Stimulated activated CD4-positive, alpha-beta T cell treated with anti-CD3 and anti-CD28 coated beads, Interleukin-1b, Interleukin-23, amount 100 ng/mL, for 24 hours (primary cell): ENCODE measurements at regions not wholly inside any gene's neighbourhood (a gene's known extent, or its start where the extent isn't known, plus 50 kb on each side); places are given as distances from the start of the nearest gene placed in this dataset.
"Not testable (repeated sequence)": the region's sequence is repeated elsewhere in the genome, so short reads cannot be mapped to it uniquely, and the experiment has no call there.

ENCODE experiments used
- DNase-seq, 4 experiments: peaks; one replicate each; pipeline ENCODE4 v3.0.0-alpha.2; 2020; ENCODE audit warnings: low read depth in 4 of 4, low spot score in 1 of 4

DNA sequence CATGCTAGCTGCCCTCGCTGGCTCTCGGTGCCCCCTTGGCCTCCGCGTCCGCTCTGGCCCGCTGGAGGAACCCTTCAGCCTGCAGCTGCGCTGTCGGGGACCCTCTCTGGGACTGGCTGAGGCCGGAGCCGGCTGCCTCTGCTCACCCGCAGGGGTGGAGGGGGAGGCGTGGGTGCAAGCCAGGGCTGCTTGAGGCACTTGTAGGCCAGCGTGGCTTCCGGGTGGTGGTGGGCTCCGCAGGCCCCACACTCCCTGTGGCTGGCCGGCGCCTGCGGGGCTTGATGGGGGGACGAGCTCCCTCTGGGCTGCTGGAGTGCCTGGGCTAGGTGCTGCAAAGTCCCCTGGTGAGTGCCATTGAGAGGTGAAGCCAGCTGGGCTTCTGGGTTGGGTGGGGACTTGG lies 429.6 kb downstream of the LRRC70 start:
- DNase-seq: no peak

DNA sequence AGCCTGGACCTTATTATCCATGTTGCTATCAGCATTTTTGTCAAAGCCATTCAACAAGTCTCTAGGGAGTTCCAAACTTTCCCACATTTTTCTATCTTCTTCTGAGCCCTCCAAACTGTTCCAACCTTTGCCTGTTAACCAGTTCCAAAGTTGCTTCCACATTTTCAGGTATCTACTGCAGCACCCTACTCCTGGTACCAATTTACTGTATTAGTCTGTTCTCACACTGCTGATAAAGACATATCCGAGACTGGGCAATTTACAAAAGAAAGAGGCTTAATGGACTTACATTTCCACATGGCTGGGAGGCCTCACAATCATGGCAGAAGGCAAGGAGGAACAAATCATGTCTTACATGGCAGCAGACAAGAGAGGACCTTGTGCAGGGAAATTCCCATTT lies 416.2 kb downstream of the LRRC70 start:
- not testable (repeated sequence) for DNase-seq

DNA sequence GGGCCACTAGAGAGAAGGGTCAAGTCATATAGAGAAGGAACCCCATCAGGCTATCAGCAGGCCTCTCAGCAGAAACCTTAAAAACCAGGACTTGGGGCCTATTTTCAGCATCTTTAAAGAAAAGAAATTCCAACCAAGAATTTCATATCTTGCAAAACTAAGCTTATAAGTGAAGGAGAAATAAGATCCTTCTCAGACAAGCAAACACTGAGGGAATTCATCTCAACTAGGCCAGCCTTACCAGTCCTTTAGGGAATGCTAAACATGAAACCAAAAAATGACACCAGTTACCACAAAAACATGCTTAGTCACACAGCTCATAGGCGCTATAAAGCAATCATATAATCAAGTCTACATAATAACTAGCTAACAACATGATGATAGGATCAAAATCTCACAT lies 407.1 kb downstream of the LRRC70 start:
- no peak for DNase-seq

DNA sequence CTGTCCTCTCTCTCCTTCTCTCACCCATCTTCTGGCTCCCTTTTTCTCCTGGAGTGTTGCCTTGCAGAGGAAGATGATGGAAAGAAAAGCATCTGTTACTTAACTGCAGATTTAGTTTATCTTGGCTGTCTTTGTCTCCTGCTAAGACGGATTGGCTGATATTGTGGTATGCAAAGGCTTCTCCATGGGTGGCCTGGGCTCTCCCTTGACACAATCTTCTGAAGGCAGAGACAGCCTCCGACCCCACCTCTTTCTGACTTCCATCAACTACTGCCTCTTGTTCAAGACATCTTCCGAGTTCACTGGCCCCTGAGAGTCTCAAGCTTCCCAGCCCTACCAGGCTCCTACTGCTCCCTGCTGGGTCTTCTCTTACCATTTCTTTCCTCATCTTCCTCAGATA lies 403.7 kb downstream of the LRRC70 start:
- no peak for DNase-seq

DNA sequence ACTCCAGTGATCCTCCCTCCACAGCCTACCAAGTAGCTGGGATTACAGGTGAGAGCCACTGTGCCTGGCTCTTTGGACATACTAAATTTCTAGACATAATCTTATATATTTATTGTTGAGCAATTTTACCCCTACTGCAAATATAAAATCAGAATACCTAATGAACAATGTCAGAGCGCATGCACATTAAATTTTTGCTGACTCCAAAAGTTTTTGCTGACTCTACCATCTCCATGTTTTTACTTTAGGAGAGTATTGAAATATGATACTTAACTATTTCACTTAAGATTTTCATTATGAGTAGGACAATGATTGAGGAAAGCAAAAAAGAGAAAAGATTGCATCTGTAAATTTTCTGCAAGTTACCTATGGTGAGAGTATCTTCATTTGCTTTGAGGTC lies 402.3 kb downstream of the LRRC70 start:
- no peak for DNase-seq

DNA sequence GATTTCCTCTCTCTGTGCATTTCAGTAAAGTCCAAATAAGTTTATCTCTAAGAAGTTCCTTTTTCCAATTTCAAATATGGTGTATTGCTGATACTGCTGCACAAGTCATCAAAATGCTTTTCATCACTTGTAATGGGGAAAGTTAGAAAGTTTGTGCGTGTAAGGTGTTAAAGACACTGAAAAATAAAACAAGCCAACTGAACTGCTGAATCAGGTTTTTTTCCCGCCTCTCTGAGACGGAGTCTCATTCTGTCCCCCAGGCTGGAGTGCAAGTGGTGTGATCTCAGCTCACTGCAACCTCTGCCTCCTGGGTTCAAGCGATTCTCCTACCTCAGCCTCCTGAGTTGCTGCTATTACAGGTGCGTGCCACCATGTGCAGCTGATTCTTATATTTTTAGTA lies 400.9 kb downstream of the LRRC70 start:
- no peak for DNase-seq

DNA sequence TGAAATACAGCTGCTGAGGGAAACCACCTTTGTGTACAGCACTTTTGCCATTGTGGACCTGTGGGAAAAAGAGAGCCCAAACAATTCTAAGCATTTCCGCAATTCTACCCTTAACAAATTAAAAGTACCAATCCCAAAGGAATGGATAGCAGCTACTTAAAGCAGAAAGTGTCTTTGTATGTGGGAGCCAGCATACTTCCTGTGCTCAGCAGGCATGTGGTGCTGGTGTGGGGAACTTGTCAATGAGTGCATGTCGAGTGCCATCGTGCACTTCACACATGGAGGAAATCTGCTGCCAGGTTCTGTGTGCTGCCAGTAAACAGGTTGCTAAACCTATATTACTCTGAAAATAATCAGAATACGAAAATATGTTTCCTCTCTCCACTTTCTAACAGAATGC lies 399.0 kb downstream of the LRRC70 start:
- DNase-seq: no peak

DNA sequence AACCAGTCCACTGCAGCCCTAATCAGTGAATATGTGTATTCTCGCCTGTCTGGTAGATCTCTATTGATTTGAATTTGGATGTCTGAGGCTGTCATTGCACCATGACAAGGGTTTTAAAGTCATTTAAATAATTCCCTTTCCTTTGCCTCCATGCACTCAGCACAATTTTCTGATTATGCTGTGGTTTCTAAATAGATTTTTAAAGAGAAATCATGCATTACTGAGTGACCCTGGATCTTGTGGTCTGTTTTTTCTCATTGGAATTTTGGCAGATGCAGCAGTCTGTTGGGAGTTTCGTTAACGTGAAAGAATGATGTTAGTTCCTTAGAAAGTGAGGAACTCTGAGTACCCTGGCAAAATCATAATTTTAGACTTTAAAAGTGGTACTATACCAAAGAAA lies 396.0 kb downstream of the LRRC70 start:
- DNase-seq: no peak

DNA sequence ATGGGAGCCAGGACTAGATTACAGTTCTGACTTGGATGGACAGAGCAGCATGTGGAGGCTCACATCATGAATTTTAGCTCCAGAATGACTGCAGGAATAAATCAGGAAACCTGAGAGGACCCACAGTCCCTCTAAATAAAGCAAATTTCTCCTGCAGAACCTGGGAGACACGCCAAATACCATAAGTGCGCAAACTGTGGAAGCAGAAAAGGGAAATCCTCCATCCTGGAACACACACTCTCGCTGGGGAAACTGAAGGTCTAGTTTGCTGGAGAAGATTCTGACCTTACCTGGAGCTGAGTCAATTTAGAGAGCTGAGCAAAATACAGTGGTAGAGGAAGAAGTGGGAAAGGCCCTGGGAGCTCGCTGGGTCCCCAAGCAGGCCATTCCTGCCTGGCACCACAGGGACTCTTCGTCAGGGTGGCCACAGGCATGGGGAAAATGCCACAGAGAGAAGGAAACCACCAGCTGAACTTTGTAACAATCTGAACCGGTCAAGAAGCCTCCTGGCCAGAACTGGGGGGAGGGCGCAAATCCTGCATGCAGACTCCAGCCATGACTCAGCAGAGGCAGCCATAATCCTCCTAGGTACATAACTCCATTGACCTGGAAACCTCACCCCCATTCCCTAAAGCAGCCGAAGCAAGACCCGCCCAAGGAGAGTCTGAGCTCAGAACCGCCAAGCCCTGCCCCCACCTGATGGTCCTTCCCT lies 390.9 kb downstream of the LRRC70 start:
- DNase-seq: no peak

DNA sequence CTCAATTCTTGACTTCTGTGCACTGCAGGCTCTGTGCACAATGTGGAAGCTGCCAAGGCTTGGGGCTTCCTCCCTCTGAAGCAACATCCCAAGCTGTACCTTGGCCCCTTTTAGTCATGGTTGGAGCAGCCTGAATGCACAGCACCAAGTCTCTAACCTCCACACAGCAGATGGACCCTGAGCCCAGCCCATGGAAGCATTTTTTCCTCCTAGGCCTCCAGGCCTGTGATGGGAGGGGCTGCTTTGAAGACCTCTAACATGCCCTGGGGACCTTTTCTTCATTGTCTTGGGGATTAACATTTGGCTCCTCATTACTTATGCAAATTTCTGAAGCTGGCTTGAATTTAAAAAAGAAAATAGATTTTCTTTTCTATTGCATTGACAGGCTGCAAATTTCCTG lies 385.8 kb downstream of the LRRC70 start:
- no peak for DNase-seq

DNA sequence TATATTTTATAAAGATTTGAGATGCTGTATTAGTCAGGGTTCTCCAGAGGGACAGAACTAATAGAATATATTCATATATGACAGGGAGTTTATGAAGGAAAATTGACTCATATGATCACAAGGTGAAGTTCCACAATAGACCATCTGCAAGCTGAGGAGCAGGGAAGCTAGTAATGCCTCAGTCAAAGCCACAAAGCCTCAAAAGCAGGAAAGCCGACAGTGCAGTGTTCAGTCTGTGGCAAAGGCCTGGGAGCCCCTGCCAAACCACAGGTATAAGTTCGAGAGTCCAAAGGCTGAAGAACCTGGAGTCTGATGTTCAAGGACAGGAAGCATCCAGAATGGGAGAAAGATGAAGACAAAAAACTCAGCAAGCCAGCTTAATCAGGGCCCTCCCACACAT lies 382.2 kb downstream of the LRRC70 start:
- DNase-seq: no peak

DNA sequence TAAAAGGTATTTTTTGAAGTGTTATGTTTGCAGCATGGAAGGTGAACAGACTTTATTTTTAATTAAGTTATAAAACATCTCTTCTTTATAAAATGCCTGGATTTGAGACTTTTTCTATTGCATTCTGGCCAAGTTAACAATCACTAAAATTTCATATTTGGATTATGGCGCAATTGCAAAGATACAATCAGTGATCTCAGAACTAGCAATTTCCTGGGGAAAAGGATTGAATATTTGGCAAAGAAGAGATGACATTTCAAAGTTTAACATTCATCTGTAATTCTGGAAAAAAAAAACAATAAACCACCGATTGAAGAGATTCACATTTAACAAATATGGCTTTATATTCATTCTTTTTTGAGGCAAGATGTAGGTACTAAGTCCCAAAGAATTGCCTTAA lies 378.0 kb downstream of the LRRC70 start:
- no peak for DNase-seq

DNA sequence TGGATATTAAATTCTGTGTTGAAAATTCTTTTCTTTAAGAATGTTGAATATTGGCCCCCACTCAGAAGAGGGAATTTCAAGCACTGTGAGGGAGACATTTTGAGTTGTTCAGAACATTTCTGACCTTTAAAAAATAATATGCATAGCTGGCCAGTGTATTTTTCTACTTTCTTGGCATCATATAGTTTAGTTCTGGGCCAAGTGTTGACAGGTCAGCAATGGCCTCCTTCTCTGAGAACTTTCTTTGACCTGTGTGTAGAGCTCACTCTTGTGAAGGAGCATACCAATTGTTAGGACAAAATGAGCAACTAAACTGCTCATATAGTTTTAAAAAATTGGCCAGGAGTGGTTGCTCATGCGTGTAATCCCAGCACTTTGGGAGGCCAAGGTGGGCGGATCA lies 376.0 kb downstream of the LRRC70 start:
- no peak for DNase-seq

DNA sequence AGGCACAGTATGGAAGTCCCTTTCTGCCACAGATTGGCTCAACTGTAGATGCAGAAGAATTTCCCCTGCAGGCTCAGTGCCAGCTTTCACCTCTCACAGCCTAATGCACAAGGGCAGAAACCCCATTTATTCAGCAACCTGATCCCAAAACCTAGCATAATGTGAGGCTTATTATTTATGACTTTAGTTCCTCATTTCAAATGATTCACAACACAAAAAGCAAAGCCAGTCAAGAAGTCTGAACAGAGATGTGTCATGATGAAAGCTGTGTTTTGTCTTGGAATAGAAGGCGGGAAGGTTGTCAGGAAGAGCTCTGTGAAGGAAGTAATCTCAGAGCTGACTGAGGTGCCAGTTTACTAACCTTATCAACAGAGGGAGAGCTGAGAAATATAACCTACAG lies 369.7 kb downstream of the LRRC70 start:
- no peak for DNase-seq

DNA sequence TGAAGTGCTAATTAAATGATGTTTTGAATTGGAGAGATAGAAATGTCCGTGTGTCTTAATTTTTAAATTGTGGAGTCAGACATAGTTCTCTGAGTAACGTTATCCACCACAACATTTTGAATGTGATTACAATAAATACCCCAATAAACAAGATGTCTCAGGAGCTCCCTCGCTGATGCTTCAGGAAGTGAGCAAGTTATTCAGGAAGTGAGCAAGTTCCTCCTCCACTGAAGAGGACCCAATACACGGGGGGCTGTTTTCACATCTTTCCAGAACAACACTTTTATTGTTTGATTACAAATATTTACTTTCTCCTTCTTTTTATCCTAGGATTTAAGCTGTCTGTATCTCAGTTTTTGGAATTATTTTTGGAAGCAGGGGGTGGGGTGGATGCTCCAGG lies 363.8 kb downstream of the LRRC70 start:
- DNase-seq: no peak

DNA sequence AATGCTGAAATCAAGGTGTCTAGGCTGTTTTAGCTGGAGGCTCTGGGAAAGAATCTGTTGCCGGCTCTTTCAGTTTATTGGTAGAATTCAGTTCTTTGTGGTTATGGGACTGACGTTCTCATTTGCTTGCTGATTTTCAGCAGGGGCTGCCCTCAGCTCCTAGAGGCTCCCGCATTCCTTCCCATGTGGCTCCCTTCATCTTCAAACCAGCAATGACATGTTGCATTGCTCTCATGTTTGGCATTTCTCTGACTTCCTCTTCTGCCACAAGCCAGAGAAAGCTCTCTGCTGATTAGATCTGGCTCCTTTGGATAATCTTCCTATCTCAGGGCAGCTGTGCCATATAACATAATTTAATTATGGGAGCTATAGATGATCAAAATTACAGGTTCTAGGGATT lies 360.3 kb downstream of the LRRC70 start:
- no peak for DNase-seq

DNA sequence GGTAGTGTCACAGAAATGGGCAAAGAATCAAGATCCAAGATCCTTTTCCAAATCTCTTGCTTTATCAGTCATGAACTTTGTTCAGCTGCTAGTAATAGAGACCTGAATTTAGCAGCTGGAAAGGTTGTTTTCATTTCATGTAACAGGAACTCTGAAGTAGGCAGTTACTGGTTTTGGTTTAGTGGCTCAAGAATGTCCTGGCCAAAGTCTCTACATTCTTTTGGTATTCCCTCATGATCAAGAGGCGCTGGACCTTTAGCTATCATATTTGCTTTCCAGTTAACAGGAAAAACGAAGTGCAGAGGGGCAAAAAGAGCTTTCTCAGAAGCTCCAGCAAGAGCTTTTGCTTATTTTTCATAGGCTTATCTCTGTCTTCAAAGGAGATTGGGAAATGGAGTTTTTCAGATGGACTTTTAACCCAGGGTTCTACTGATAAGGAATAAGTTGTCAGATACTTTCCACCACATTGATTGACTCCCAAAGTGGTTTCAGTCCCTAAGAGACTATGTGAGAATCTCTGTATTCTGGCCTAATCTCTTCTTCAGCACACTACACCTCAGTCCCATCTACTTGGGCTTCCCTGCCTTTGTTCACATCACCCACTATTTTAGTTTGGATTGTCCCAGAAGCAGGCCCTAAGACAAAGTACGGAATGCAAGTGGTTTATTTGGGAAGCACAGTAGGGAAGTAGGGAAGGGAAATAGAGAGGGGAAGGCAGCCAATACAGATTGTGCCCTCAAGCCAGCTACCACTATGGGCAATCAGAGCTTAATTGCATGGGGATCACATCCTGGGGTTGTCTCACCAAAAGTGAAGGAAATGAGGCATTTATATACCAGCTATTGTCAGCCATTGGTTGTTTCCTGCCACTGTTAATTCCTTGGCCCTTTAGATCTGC lies 359.3 kb downstream of the LRRC70 start:
- no peak for DNase-seq

DNA sequence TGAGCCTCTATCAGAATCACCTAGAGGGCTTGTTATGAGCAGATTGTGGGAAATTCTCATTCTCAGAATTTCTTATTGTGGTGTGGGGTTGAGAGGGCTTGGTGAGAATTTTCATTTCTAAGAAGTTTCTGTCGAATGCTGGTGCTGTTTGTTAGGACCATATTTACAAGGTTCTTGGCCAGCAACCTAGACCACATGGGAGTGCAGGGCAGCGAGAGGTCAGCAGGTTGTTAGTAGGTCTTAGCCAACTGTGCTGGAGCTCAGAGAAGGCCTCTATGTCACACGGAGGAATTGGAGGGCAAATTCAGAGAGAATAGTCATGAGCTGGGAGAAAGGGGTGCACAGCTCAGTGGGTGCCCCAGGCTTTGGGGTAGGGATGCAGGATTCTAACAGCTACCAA lies 357.0 kb downstream of the LRRC70 start:
- DNase-seq: no peak

DNA sequence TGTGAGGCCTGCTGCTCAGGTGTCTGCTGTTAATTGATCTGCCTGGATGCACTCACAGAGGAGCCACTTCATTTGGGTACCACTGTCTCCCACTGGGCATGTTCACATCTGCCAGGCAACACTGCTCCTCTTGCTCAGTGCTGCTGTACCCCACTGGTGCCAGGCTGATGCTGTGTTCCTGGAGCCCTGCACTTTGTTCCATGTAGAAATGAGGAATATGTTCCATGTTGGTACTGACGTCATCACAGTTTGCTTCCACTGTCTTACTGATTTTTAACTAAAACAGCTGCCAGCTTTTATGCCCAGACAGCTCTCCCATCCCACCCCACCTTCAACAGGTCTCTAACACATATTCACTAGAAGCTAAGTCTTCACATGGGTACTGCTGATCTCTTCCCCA lies 355.7 kb downstream of the LRRC70 start:
- DNase-seq: no peak

DNA sequence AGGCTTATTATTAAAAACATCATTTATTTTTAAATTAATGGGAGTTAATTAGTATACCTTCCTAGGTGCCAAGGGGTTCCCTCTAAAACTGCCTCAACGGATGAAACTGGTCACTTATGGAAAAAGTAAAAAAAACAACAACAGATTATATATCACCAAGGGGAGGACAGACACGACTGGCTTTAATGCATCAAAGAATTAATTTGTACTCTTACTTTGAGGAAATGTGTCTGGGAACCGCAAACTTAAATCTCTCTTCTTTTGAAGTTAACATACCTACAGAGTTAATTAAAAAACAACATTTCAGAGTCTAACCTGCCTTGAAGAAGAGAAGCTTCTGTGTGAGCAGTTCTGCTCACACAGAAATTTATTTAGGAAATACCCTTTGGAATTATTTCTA lies 354.6 kb downstream of the LRRC70 start:
- DNase-seq: no peak

DNA sequence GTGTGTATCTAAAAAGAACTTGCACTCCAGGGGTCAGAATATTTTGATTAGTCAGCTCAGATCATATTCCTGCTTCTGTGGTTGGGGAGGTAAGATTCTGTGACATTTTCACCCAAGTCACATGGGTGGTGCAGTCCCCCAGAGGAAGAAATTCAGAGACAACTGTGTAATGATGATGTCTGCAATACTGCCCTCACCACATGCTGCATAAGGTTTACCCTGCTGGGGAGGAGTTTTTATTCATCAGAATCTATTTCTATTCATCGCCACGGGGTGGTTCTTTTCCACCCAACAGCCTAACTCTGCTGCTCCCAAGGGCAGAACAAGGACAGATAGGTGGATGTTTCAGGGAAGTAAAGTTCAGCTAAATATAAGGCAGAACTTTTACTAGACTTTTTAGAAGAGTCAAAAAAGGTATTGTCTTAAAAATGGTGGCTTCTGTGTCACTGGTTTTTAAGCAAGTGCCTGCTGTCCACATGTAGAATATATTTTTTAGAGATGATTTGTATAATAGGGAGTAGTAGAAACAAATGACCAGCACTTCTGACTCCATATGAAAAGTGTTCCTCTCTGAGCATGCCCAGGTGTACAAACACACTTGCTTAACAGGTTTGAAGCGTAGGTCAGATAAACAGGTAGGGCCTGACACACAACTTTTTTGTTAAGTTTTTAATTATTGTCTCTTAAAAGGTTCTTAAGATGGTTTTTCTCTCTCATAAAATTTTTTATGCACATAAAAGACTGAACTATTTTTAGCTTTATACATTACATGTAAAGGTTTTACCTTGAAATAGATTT lies 352.7 kb downstream of the LRRC70 start:
- no peak for DNase-seq

DNA sequence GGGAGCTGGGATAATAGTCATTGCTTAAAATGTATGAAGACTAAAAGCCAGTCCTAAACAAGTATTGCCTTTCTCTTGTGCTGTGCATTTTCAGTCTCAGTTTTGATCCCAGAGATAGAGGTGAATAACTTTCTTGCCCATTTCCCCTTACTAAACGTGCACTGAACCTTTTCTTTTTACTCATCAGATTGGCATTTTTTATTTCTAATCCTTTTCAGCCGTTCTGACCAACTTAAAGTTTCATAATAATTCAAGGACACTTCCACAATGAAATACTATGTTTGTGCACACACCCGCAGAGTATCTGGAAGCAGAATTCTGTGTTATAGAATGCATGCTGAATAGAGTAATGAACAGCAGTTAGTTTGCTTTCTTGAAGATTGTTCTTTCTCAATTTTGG lies 343.6 kb downstream of the LRRC70 start:
- DNase-seq: no peak
